IMR-90 (cell line): ENCODE measurements at regions not wholly inside any gene's neighbourhood (a gene's known extent, or its start where the extent isn't known, plus 50 kb on each side); places are given as distances from the start of the nearest gene placed in this dataset.

Experiments used
- ATAC-seq: fragments of 200-7000 bp; cut with Tn5 transposase; 2 replicates; pipeline ENCODE4 v1.9.1; 2020; ENCODE audit warnings: low read depth, mild to moderate bottlenecking, moderate library complexity
- BruUV-seq: library from RNA; stranded (reverse); fragments of 400-500 nt; replicated peaks from 2 replicates; lab custom pipeline; 2021; lab: Mats Ljungman, UMichigan
- CTCF ChIA-PET: fragments of 300-600 bp; formaldehyde crosslinking; extraction: SDS; loops from one replicate; lab custom pipeline; 2021; ENCODE audit warnings: antibody characterized with exemption; lab: Yijun Ruan, JAX
- POLR2A ChIA-PET: fragments of 300-600 bp; sonication (Branson Sonifier 250); formaldehyde crosslinking; loops from one replicate; lab custom pipeline; 2022; ENCODE audit warnings: antibody characterized with exemption; ENCODE audit not compliant: unreplicated experiment; lab: Charles Lee
- DNase-seq: peaks from one replicate; pipeline ENCODE4 v3.0.0; 2013
- H2AFZ ChIP-seq: replicated peaks from 2 replicates; pipeline ENCODE3; 2013; ENCODE audit warnings: low read length, mild to moderate bottlenecking; ENCODE audit not compliant: poor library complexity
- H2AK5ac ChIP-seq: 2 replicates; pipeline ENCODE4 v1.6.1; 2013; ENCODE audit warnings: low read depth, low read length, inconsistent platforms
- H2AK9ac ChIP-seq: replicated peaks from 2 replicates; pipeline ENCODE3; 2013; ENCODE audit warnings: mild to moderate bottlenecking, low read depth, low read length, moderate library complexity; ENCODE audit not compliant: poor library complexity
- H2BK120ac ChIP-seq: 2 replicates; pipeline ENCODE4 v1.6.1; 2013; ENCODE audit warnings: low read depth, low read length, inconsistent platforms
- H2BK15ac ChIP-seq: 3 replicates; pipeline ENCODE4 v1.6.1; 2013; ENCODE audit warnings: low read depth, low read length, inconsistent platforms
- H2BK20ac ChIP-seq: 2 replicates; pipeline ENCODE4 v1.6.1; 2013; ENCODE audit warnings: low read depth, mild to moderate bottlenecking, inconsistent platforms, low read length, moderate library complexity
- H2BK5ac ChIP-seq: 2 replicates; pipeline ENCODE4 v1.6.1; 2013; ENCODE audit warnings: mild to moderate bottlenecking, low read depth, low read length, inconsistent platforms; ENCODE audit not compliant: poor library complexity, severe bottlenecking
- H3K14ac ChIP-seq: replicated peaks from 2 replicates; pipeline ENCODE4 v1.6.1; 2013; ENCODE audit warnings: low read depth, low read length, inconsistent platforms
- H3K18ac ChIP-seq: 2 replicates; pipeline ENCODE4 v1.6.1; 2013; ENCODE audit warnings: low read depth, low read length, control low read depth
- H3K23ac ChIP-seq: 2 replicates; pipeline ENCODE4 v1.6.1; 2013; ENCODE audit warnings: low read depth, low read length, inconsistent platforms
- H3K27ac ChIP-seq: 2 replicates; pipeline ENCODE4 v1.5.1; 2013; ENCODE audit warnings: mild to moderate bottlenecking, control low read depth, low read length; ENCODE audit not compliant: insufficient read depth
- H3K27me3 ChIP-seq: 2 replicates; pipeline ENCODE4 v1.6.1; 2013; ENCODE audit warnings: low read length; ENCODE audit not compliant: control insufficient read depth, insufficient read depth
- H3K36me3 ChIP-seq: 2 replicates; pipeline ENCODE4 v1.6.1; 2013; ENCODE audit warnings: low read length, mixed read lengths; ENCODE audit not compliant: control insufficient read depth, insufficient read depth
- H3K4ac ChIP-seq: 2 replicates; pipeline ENCODE4 v1.6.1; 2013; ENCODE audit warnings: low read depth, low read length, inconsistent platforms
- H3K4me1 ChIP-seq: 2 replicates; pipeline ENCODE4 v1.6.1; 2013; ENCODE audit warnings: low read length, mixed read lengths; ENCODE audit not compliant: control insufficient read depth, insufficient read depth
- H3K4me2 ChIP-seq: 2 replicates; pipeline ENCODE4 v1.6.1; 2013; ENCODE audit warnings: low read depth, mild to moderate bottlenecking, control low read depth, low read length, moderate library complexity
- H3K4me3 ChIP-seq: 2 replicates; pipeline ENCODE4 v1.5.1; 2013; ENCODE audit warnings: low read depth, mild to moderate bottlenecking, control low read depth, low read length, moderate library complexity; ENCODE audit not compliant: insufficient read depth
- H3K56ac ChIP-seq: 2 replicates; pipeline ENCODE4 v1.6.1; 2013; ENCODE audit warnings: low read length, inconsistent platforms; ENCODE audit not compliant: insufficient read depth; ENCODE audit errors: extremely low read depth
- H3K79me1 ChIP-seq, 2 experiments: 2 replicates each; pipeline ENCODE4 v1.6.1; 2013; ENCODE audit warnings: low read length in 2 of 2, inconsistent platforms in 1 of 2, low read depth in 1 of 2
- H3K9ac ChIP-seq: 2 replicates; pipeline ENCODE4 v1.6.1; 2013; ENCODE audit warnings: low read depth, low read length, control low read depth
- H3K9me1 ChIP-seq: 2 replicates; pipeline ENCODE4 v1.6.1; 2013; ENCODE audit warnings: low read length, inconsistent platforms; ENCODE audit not compliant: insufficient read depth
- H3K9me3 ChIP-seq: 2 replicates; pipeline ENCODE4 v1.6.1; 2013; ENCODE audit warnings: low read length; ENCODE audit not compliant: control insufficient read depth, insufficient read depth
- H4K20me1 ChIP-seq: 2 replicates; pipeline ENCODE4 v1.6.1; 2013; ENCODE audit warnings: low read length, inconsistent platforms; ENCODE audit not compliant: insufficient read depth
- H4K5ac ChIP-seq: 2 replicates; pipeline ENCODE4 v1.6.1; 2013; ENCODE audit warnings: mild to moderate bottlenecking, low read depth, low read length, control low read depth
- H4K8ac ChIP-seq, 2 experiments: 2 replicates each; pipeline ENCODE4 v1.6.1; 2013; ENCODE audit warnings: low read depth in 2 of 2, low read length in 2 of 2, control low read depth in 1 of 2, inconsistent platforms in 1 of 2
- H4K91ac ChIP-seq: 2 replicates; pipeline ENCODE4 v1.6.1; 2013; ENCODE audit warnings: low read depth, low read length, inconsistent platforms; ENCODE audit not compliant: insufficient read depth
- BHLHE40 ChIP-seq: fragments of 150-350 bp; IDR thresholded peaks from 2 replicates; pipeline ENCODE4 v1.6.1; 2016; ENCODE audit warnings: mild to moderate bottlenecking, low read depth, low read length
- CHD1 ChIP-seq: IDR thresholded peaks from 2 replicates; pipeline ENCODE4 v1.6.1; 2012; ENCODE audit warnings: low read depth, low read length, improper control_type of control experiment
- MAFK ChIP-seq: IDR thresholded peaks from 2 replicates; pipeline ENCODE4 v1.6.1; 2012; ENCODE audit warnings: low read depth, low read length, improper control_type of control experiment
- RAD21 ChIP-seq: IDR thresholded peaks from 2 replicates; pipeline ENCODE4 v1.6.1; 2012; ENCODE audit warnings: low read length, improper control_type of control experiment
- WGBS, 2 experiments: methylation state at CpG; one replicate each; pipeline versions ENCODE4 v1.1.5 to v1.1.7; 2013; ENCODE audit warnings: missing lambda C conversion rate in 2 of 2; ENCODE audit not compliant: insufficient read length in 1 of 2; ENCODE audit errors: extremely low coverage in 2 of 2; 5-methylcytosine and 5-hydroxymethylcytosine counted together
- dilution Hi-C: fragments of 300-500 bp; cut with HindIII; formaldehyde crosslinking; loops from one replicate; pipeline ENCODE4 v1.14.3; 2018; ENCODE audit warnings: low sequenced_read_pairs; ENCODE audit not compliant: unreplicated experiment
- in situ Hi-C: fragments of 300-500 bp; cut with MboI; formaldehyde crosslinking; loops from 3 replicates; pipeline ENCODE4 v1.14.3; 2019; ENCODE audit warnings: low sequenced_read_pairs, inconsistent platforms, mixed read lengths
- intact Hi-C: fragments of 100-400 bp; cut with micrococcal nuclease; formaldehyde crosslinking; loops from 2 replicates; pipeline ENCODE4 v1.10.0; 2022
- TF ChIP-seq, protein P1 (sequence below): conservative IDR thresholded peaks from 2 replicates; pipeline ENCODE4 v1.5.1; 2012; ENCODE audit warnings: mild to moderate bottlenecking, low read depth, low read length, improper control_type of control experiment

DNA sequence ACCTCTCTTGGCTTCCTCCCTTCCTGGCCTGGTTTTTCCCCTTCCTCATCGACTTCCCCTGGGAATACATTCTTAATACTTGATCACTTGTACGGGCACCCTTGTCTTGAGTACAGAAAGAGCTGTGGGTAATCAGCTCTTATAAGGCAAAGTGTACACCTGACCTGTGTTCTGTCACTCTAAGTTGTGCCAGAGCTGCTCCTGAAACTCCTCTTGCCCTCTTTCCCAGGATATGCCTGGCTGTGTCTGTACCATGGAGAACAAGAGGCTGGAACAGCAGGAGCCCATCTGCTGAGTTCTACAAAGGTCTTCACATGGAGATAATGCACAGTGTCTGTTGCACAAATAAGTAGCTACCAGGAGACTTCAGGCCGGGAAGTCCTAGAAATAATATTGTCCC lies 110.1 kb downstream of the FOXA2 start:
- ChIA-PET CTCF (no interaction called here), POLR2A (no interaction called here)
- no CpG with 5 or more reads among the region's 3 CpGs for WGBS, 2 experiments
- DNase-seq, result no peak
- H2BK20ac ChIP-seq, result no peak overlapping the region
- no peak overlapping the region for H2BK5ac ChIP-seq
- ATAC-seq, result no peak
- no peak overlapping the region for H3K56ac ChIP-seq
- H3K27me3 ChIP-seq, result no peaks in the 10 kb centered on the region
- H3K4me1 ChIP-seq, result no peaks in the 10 kb centered on the region
- dilution Hi-C loops, result no loop called here
- H2AFZ ChIP-seq, result no peak overlapping the region
- TF ChIP-seq CHD1 (no peak), MAFK (no peak), BHLHE40 (no peak), RAD21 (no peak)
- TF ChIP-seq, protein P1, sequence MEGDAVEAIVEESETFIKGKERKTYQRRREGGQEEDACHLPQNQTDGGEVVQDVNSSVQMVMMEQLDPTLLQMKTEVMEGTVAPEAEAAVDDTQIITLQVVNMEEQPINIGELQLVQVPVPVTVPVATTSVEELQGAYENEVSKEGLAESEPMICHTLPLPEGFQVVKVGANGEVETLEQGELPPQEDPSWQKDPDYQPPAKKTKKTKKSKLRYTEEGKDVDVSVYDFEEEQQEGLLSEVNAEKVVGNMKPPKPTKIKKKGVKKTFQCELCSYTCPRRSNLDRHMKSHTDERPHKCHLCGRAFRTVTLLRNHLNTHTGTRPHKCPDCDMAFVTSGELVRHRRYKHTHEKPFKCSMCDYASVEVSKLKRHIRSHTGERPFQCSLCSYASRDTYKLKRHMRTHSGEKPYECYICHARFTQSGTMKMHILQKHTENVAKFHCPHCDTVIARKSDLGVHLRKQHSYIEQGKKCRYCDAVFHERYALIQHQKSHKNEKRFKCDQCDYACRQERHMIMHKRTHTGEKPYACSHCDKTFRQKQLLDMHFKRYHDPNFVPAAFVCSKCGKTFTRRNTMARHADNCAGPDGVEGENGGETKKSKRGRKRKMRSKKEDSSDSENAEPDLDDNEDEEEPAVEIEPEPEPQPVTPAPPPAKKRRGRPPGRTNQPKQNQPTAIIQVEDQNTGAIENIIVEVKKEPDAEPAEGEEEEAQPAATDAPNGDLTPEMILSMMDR, result no peak
- H3K9me3 ChIP-seq, result peaks cover 2% of the 10 kb centered on the region; the same call in 1 of the 2 replicates
- no peak overlapping the region for H4K8ac ChIP-seq
- intact Hi-C loops, result no loop called here
- H2BK120ac ChIP-seq, result no peak overlapping the region
- no peak overlapping the region for H3K27ac ChIP-seq
- no peak overlapping the region for H3K18ac ChIP-seq
- H4K91ac ChIP-seq, result no peak overlapping the region
- H3K9me1 ChIP-seq, result no peaks in the 10 kb centered on the region
- no peaks in the 10 kb centered on the region for H3K79me1 ChIP-seq
- H2BK15ac ChIP-seq, result no peak overlapping the region
- no peak overlapping the region for H3K23ac ChIP-seq
- H4K20me1 ChIP-seq, result no peaks in the 10 kb centered on the region
- no peak overlapping the region for H4K5ac ChIP-seq
- in situ Hi-C loops, result no loop called here
- H3K4me3 ChIP-seq, result no peak overlapping the region
- H3K14ac ChIP-seq, result no peak overlapping the region
- no peak overlapping the region for H3K4me2 ChIP-seq
- no peak overlapping the region for H3K9ac ChIP-seq
- H3K4ac ChIP-seq, result no peak overlapping the region
- no peak overlapping the region for H2AK5ac ChIP-seq
- no peak overlapping the region for H2AK9ac ChIP-seq
- no peaks in the 10 kb centered on the region for H3K36me3 ChIP-seq
- no TSS peak for BruUV-seq
